ENCODE measurements at regions not wholly inside any gene's neighbourhood (a gene's known extent, or its start where the extent isn't known, plus 50 kb on each side); places are given as distances from the start of the nearest gene placed in this dataset.

GRCh38 chr7:85638394-85638793, 451.5 kb upstream of the SEMA3D start:
- no peak for DNase-seq

- DNase-seq, result no peak
Measured at GRCh38 chr7:85634951-85635350, 448.1 kb upstream of the SEMA3D start.

GRCh38 chr7:85630904-85631600, 444.2 kb upstream of the SEMA3D start:
- DNase-seq, result no peak

GRCh38 chr7:85627791-85628586, 441.1 kb upstream of the SEMA3D start:
- peak; percentile 57 for DNase-seq

- no peak for DNase-seq
Measured at GRCh38 chr7:85622059-85622458, 435.2 kb upstream of the SEMA3D start.

- DNase-seq, result peak; percentile 58
Measured at GRCh38 chr7:85620936-85621685, 434.3 kb upstream of the SEMA3D start.

- DNase-seq, result no peak
Measured at GRCh38 chr7:85619236-85619635, 432.4 kb upstream of the SEMA3D start.

GRCh38 chr7:85614684-85615083, 427.8 kb upstream of the SEMA3D start:
- no peak for DNase-seq

GRCh38 chr7:85612514-85612913, 425.7 kb upstream of the SEMA3D start:
- no peak for DNase-seq

- no peak for DNase-seq
Measured at GRCh38 chr7:85608804-85609203, 421.9 kb upstream of the SEMA3D start.

- DNase-seq, result no peak
Measured at GRCh38 chr7:85602196-85602595, 415.3 kb upstream of the SEMA3D start.

- DNase-seq, result no peak
Measured at GRCh38 chr7:85600395-85600794, 413.5 kb upstream of the SEMA3D start.

- DNase-seq, result no peak
Measured at GRCh38 chr7:85596827-85597226, 410.0 kb upstream of the SEMA3D start.

GRCh38 chr7:85595750-85596178, 408.9 kb upstream of the SEMA3D start:
- DNase-seq, result peak; percentile 63

- no peak for DNase-seq
Measured at GRCh38 chr7:85593355-85593754, 406.5 kb upstream of the SEMA3D start.

GRCh38 chr7:85587785-85588184, 400.9 kb upstream of the SEMA3D start:
- DNase-seq, result peak; percentile 66

- DNase-seq, result no peak
Measured at GRCh38 chr7:85586091-85586490, 399.2 kb upstream of the SEMA3D start.

GRCh38 chr7:85583131-85583953, 396.5 kb upstream of the SEMA3D start:
- no peak for DNase-seq

- no peak for DNase-seq
Measured at GRCh38 chr7:85573844-85574243, 387.0 kb upstream of the SEMA3D start.

GRCh38 chr7:85573346-85573745, 386.5 kb upstream of the SEMA3D start:
- DNase-seq, result no peak

GRCh38 chr7:85570898-85571297, 384.0 kb upstream of the SEMA3D start:
- DNase-seq, result no peak

GRCh38 chr7:85567983-85568382, 381.1 kb upstream of the SEMA3D start:
- DNase-seq, result no peak
